CD4-positive, alpha-beta T cell treated with Interleukin-10 for 1 hour (primary cell): ENCODE measurements at regions not wholly inside any gene's neighbourhood (a gene's known extent, or its start where the extent isn't known, plus 50 kb on each side); places are given as distances from the start of the nearest gene placed in this dataset.
"Not testable (repeated sequence)": the region's sequence is repeated elsewhere in the genome, so short reads cannot be mapped to it uniquely, and the experiment has no call there.

Source experiments
- DNase-seq: peaks from one replicate; pipeline ENCODE4 v3.0.0-alpha.2; 2020

DNA sequence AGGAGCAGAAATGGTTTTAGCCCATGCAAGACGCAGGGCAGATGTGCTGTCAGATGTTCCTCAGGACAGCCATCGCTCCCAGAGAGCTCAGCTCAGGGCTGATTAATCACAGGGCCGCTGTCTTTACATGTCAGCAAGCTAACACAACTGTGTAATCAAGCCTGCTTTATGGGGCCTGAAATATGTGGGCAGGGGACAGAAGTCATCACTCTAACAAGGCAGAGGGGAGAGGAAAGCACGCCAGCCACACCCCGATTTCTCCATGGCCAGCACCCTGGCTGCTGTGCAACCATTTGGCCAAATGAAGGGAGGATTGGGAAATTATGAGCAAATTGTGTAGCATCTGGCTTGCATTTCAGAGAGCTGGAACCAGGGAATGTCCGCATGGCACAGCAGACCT, 368.8 kb downstream of the NPHP4 start:
- DNase-seq: no peak

DNA sequence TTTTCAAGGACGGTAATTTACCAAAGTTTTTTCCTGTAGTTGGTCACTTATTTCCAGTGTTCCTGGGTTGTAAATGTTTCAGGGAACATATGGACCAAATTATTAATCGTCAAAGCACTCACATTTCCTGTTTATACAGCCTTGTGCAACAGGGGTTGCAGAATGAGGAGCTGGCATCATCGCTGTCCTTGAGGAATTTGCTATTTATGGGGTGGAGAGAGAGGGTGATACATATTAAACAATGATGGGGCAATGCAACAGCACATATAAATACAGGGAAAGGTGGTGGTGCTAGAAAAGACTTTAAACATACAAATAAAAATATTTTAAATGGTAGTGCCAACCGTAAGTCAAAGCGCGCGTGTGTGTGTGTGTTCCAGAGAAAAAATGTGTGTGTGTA, 369.8 kb downstream of the NPHP4 start:
- no peak for DNase-seq

DNA sequence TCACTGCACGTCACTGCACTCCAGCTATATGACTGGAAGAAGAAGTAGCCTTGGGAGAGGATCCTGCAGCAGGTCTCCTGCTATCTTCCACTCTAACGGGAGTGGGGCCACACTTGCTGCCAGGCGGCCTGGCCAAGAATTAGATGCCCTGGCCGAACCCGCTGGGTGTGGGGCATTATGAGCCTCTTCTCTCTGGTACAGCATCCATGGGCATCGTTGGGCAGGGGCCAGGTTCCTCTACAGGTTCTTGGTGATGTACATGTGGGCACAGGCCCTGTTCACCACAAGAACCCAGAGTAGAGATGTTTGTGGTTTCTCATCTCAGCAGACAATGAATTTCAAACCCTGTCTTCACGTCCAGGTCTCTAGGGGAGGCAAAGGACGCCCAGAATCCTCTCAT, 370.5 kb downstream of the NPHP4 start:
- no peak for DNase-seq

DNA sequence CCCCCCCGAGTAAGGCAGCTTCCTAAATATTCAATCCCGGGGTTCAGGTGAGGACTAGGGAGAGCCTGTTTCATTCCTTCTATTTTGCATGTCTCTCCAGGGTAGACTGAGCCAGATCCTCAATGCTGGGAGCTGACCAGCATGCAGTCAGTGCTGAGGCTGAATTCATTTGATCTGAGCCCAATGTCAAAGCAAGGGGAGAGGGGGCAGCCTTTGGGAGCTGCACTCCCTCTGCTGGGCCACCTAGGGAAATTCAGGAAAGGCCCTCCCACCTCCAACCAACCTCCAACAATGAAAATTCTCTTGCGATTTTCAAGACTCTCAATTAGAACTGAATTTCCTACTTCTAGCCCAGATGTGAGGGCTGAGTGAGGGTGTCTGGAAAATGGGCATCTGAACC, 371.2 kb downstream of the NPHP4 start:
- DNase-seq: no peak

DNA sequence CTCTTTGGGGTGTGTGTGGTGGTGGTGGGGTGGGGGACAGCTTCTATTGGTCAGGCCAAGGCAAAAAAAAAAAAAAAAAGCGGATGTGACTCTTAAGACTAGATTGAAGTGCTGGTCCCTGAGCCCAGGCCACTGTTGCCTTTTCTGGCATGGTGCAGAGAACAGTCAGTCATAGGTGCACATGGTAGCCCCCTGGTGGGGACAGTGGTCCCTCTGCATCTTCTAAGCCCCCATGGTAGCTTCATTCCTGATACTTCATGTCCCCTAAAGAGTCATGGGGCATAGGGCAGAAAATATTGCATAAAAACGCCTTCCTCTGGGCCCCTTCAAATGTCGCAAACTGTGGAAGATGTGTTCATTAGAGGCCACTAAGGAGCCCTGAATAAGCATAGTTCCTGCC, 371.8 kb downstream of the NPHP4 start:
- no peak for DNase-seq

DNA sequence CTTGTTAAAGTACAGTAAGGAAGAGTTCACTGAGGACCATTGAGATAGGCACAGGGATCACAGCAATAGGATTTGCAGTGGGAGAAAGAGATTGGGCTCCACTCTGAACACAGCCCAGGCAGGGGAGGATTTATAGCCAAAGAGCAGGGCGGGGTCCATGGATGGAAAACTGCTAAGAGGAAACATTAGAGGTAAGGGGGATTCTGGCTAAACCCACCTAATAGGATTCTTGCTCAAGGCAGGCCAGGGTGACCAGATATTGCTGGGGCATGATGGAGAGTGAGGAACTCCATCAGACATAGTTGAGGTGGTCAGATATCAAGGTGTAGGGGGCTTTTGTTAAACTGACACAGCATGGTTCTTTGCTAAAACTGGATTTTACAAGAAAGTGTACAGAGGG, 372.8 kb downstream of the NPHP4 start:
- no peak for DNase-seq

DNA sequence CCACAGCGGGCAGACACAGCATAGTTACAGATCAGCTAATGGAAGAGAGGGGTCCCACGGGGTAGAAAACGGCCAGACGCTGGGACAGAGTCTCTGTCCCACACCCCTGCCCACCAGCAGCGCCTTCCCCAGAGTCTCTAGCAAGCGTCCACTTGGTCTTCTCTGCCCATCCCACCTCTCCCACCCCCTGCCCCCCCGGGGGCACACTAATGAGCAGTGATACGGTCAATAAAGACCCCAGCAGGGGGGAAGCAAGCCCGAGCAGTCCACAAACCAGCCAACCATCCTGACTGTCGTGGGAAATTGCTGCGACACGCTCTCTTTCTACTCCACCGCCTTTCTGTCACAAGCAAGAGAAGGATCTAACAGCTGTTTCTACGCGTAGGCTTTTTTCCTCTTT, 374.7 kb downstream of the NPHP4 start:
- DNase-seq: no peak

DNA sequence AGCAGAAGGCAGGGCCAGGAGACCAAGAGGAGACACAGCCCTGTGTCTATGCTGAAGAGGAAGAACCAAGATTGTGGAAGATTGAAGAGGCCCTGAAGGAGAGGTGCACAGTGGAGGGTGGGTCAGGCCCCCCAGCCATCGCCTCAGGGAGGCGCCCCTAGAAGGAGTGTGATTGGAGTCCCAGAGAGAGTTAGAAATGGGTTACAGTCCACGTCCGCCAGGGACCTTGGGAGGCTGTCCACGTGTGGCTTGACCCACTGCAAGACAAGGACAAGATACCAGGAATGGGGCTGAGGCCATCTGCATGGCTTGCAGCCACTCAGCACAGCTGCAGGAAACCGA, 375.1 kb downstream of the NPHP4 start:
- DNase-seq: no peak

DNA sequence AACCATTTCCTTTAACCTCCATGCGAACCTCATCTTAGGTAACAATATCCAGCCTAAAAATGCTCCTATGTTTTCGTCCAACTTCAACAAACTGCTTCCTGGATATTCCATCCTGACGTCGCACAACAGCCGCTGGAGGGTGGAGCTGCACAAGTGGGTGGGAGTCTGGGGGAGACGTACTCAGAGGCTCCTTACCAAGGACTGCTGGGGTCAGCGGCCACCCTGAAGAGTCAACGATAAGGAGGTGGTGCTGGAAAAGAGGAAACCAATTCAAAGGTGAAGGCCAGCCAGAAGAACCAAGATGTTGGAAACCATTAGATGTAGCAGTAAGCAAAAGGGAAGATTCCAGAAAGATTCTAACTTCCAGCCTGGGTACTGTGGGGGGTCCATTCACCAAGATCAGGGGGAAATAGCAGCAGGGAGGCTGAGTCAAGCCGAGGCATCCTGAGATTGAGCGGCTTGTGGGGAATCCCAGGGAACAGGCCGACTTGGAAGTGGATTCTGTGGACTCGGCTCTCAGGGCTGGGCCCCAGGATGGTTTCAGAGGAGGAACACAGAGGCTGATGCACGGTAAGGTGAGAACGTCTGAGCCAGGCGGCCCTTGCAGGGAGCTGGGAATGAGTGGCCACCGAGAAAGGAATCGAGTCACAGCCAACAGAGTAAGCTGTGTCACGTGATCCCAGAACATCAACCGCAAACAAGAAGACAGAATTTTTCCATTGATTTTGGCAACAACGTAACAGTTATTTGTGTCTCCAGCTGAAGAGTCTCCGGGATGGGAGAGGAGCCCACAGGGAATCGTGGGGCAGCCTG, 375.7 kb downstream of the NPHP4 start:
- DNase-seq: no peak

DNA sequence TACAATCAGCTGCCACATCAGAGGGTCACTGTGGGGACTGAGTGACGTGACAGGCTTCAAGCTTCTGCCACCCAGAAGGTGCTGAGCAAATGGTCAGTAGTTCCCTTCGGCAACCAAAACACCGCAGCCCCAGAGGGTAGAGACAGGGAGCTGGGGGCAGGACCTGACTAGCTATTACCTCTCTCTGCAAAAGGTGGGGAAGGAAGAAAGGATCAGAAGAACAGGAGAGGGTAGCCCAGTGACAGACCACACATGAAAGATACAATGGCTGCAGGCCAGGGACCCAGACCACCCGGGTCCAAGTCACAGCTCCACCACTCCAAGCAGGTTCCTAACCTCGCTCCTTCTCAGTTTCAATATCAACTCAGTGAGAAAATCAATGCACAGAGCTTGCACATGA, 377.1 kb downstream of the NPHP4 start:
- no peak for DNase-seq

DNA sequence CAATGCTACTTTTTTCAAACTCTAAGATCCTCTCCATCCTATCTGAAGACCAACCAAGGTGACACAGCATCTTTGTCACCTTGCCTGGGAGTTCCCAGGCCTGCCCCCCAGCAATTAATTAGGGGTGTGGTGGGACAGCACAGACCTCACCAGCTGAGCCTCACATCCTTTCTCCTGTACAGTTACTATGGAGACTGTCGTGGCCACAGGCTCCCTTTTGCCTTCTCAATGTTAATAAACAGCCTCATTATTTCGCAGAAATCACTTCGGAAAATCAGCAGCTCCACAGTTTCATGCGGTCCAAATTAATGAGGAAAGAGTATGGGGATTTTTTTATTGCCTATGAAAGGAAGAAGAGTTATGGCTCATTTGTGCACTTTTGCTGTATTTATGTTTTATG, 378.3 kb downstream of the NPHP4 start:
- no peak for DNase-seq

DNA sequence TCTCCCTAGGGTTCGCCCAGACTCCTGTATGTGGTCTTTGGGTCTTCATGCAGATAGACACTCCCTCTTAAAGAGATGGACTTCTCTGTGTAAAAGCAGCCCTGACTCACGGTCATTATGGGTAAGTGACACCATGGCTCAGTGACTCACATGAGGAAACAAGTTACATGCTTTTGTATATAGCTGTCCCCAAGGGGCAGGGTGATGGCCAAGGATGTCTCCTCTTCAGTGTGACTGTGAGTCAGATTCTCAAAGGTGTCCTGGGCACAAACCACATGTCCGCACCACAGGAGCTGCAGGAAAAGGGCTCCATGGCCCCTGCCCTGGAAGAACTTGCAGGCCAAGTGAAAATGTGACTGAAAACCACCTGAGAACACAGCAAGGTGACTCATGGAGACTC, 380.4 kb downstream of the NPHP4 start:
- DNase-seq: no peak

DNA sequence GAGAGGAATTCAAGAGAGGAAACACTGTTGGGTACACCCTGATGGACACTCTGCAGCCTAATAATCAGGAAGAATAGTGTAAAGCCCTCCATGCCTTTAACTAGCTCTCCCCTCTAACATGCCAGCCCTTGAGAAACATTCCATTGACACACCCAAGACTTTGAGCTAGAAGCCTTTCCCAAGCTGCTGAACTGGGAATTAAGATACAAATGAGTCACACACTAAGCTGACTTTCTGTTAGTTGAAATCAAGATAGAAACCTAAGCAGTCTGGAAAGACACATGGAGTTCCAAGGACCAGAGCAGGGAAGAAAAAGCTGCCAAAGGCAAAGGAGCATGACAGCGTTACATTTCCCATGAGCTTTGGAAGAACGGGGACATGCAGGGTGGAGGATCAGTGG, 380.8 kb downstream of the NPHP4 start:
- DNase-seq: no peak

DNA sequence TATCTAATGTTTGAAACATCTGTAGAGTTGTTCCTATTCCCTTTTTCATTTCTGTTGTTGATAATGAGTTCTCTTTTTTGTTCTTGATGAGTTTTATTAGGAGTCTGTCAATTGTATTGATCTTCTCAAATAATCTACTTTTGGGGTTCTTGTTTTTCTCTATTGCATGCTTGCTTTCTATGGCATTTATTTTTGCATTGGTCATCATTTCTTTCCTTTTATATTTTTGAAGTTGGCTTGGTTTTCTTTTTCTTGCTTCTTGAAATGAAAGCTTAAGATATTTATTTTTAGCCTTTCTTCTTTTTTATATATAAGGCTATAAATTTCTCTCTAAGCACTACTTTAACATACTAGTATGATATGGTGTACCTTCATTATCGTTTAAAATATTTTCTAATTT, 381.8 kb downstream of the NPHP4 start:
- DNase-seq: no peak

DNA sequence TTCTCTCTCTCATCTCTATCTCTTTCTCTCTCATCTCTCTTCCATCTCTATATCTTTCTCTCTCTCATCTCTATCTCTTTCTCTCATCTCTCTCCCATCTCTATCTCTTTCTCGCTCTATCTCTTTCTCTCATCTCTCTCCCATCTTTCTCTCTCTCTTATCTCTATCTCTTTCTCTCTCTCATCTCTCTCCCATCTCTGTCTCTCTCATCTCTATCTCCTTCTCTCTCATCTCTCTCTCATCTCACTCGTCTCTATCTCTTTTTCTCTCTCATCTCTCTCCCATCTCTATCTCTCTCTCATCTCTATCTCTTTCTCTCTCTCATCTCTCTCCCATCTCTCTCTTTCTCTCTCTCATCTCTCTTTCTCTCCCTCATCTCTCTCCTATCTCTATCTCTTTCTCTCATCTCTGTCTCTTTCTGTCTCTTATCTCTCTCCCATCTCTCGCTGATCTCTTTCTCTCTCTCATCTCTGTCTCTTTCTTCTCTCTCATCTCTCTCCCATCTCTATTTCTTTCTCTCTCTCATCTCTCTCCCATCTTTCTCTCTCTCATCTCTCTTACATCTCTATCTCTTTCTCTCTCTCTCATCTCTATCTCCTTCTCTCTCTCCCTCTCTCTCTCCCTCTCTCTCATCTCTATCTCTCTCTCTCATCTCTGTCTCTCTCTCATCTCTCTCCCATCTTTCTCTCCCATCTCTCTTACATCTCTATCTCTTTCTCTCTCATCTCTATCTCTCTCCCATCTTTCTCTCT, 388.7 kb downstream of the NPHP4 start:
- no peak for DNase-seq

DNA sequence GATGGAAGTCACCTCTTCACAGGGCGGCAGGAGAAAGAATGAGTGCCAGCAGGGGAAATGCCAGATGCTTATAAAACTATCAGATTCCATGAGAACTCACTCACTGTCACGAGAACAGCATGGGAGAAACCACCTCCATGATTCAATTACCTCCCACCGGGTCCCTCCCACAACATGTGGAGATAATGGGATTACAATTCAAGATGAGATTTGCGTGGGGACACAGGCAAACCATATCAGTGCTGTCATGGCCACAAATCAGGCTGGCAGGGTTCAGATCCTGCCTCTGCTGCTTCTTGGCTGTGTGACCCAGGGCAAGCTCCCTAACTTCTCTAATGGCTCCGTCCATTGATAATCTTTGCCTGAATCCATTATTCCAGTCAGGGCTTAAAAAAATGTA, 389.5 kb downstream of the NPHP4 start:
- DNase-seq: not testable (repeated sequence)

DNA sequence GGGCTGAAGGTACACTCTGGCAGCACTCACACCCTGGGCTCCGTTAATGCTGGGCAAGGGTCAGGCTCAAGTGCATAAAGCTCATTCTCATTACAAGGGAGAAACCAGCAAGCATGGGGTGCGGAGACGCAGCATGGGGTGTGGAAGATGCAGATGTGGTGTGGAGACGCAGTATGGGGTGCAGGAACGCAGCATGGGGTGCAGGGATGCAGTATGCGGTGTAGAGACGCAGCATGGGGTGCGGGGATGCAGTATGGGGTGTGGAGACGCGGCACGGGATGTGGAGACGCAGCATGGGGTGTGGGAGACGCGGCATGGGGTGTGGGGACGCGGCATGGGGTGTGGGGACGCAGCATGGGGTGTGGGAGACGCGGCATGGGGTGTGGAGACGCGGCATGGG, 390.7 kb downstream of the NPHP4 start:
- no peak for DNase-seq

DNA sequence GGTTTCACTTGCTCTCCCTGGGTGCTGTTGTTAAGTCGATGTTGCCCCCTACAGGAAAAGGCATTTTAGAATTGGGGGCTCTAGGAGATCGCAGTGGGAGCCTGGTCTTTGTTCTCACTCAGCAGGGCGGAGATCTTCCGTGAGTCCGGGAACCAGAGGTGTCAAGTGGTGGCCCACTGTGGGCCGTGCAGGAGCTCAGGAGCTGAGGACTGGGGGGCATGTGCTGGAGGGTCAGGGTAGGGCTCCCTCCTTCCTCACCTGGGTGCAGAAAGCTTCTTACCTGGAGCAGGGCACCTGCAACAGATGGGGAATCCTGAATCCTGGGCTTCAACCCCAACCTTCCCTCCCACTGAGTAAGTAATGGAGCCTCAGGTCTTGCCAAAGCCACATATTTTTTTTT, 392.7 kb downstream of the NPHP4 start:
- DNase-seq: no peak

DNA sequence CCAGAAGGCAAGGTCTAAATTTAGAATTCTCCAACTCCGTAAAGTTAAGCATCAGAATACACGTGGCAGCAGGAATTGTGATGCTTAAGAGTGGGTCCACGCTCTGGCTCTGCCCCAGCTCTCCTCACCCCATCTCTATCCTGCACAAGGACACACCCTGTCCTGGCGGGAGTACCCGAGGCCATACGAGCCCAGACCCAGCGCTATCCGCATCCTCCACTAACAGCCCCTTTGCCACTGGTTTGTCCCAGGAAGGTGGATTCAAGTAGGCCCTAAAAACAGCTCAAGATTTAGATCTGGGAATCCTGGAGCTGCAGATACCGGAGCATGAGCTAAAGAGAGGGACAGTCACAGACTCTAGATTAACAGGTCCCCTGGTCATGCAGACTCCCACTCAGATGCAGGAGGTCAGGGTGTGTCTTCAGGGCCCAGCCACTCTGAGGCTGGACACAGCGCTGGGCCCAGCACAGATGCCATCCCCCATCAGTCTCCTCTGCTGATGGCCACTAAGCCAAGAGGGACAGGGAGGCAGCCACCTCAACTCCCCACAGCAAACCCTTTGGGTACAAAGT, 393.3 kb downstream of the NPHP4 start:
- no peak for DNase-seq

DNA sequence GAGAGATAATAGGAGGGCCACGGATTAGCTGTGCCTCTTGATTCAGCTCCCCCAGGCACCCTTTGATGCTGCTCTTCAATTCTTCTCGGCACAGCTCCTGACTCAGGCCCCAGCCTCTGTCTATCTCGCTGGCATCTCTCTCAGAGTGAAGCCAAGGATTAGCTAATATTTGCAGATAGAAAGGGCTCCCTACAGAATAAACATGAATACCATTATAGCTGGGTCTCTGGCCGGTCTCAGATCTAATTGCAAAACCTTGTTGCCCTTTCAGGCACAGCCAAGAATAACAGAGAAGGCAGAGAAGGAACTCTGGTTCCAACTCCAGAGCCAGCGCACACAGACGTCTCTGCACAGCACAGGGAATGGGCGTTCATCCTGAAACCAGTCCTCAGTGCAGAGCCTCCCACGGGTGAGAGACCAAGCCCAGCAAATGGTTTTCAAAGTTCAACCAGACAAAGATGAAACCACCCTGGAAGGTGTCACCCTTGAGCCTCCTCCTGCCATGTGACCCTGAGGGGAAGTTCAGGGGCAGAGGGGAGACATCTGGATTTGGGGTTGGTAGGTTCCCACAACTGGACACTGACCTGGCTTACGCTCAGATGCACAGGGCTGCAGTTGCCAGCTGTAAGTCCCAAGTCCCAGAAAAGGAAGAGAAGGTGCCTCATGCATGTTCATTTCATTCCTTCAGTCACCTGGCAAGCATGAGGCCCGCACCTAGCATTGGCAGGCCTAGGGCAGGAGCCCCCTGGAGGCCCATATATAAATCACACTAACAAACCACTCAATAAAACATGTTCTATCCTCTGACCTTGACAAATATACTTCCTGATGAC, 394.0 kb downstream of the NPHP4 start:
- no peak for DNase-seq

DNA sequence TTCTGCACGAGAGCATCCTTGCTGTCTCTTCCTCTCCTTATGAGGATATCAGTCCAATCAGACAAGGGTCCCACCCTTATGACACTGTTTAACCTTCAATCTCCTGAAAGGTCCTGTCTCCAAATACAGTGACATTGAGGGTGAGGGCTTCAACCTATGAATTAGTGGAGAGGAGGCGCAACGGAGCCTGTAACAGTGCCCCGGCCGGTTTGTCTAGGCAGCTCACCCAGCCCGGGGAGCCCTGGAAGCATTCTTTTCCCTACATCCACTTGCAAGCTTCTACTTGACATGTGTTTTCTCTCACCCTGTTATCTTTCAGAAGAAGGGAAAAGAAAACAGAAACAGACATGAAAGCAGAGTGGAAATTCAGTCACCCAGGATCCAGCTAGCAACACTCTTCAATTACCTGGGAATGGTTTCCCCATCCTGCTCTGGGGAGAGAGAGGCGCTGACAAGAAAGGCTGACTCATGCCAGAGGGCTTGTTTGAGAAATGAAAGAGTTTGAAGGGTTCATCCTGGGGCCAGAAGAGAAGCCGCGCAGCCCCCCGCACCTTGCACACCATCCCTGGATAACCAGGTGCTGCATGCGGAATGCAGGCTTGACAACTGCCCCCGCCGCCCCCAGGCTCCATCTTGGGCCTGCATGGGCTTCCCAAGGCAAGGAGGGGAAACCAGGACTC, 394.9 kb downstream of the NPHP4 start:
- DNase-seq: no peak

DNA sequence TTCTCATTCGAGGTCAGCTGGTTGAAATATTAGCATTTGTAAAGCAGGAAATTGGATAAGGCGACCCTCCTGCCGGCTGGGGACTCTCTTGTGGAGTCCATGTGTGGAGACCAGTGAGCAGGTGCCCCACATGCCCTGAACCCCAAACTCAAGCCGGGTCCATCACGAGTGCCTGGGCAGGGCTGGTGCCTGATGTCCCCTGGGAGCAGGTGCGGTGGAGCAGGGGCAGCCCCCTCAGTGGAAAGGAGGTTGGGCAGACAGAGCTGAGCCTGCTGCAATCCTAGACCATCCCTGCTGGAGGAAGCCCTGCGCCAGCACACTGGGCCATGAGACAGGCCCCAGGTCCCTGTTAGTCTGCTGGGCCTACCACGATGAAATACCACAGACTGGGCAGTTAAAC, 395.6 kb downstream of the NPHP4 start:
- DNase-seq: no peak
